ENCODE measurements at regions not wholly inside any gene's neighbourhood (a gene's known extent, or its start where the extent isn't known, plus 50 kb on each side); places are given as distances from the start of the nearest gene placed in this dataset.

DNA sequence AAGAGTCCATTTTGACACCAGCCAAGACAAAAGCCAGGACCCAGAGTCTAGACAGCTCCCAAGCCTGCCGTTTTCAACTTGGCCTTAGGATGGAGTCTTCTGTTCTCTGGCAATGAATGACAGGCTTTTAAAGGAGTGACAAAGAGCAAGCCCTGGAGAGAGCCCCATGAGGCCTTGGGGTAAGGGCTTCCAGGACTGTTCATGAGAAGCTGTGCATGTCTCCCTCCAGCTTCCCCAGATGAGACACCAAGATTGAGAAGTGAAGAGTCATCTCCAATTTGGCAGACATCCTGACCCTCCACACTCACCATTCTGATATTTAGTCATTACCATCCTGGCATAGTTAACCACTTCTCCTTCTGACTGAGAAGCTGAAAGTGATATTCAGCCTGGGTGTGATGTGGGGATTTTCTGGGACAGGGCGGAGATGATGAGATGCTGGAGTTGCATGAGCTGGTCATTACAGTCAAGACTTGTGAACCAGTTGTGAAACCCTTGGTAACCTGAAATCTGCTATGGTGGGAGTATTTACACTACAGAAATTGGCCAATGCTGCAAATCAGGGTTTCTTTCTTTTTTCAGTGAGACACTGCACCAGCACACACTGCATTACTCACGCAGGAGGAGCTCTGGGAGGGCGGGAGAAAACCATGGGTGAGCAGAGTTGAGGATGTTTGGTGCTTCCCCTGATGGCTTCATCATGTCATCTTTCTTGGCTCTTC is 77.8 kb downstream of the VCPKMT start:
- no peak for DNase-seq

DNA sequence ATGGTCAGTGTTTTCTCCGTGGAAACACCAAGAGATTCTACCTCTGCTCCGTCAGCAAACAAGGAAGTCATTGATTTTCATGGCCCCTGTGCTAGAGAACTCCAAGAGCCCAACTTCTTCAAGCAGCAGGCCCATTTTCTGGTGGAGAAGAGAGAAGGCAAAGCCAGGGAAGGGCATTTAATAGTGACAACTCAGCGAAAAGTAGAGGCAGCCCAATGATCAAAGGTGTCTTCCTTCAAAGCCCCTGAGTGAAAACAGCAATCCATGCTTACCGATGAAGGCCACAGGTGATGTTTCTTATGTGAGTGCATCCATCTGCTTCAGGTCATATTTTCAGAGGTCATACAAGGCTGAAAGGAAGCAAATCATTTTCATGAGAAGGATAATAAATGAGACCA is 77.3 kb downstream of the VCPKMT start:
- DNase-seq: no peak

DNA sequence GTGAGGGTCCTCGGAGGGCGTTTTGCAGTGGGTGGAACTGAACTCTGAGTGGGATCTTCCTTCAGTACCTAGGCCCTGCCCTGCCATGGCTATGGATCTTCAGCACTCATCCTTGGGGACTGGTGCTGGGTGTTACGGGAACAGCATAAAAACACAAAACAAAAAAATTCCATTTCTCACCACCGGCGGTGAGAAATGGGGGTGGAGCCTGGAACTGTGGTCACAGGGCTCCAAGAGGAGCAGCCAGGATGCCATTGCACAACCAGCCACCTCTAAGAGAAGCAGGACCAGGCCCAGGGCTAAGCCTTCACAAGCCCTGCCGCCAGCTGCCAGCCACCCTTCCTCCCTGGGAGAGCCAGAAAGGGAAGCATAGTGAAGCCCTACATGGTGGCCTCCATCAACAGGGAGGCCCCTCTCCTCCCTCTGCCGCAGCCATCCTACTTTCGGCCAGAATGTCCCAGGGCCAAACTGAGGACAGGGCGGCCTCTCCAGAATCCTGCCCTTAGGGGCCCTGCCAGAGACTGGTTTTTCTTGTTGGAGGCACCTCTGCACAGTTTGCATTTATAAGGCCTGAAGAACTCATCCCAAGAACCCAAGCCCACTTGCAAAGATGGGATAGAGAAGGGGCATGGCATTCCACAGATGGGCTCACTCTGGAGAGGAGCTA is 76.5 kb downstream of the VCPKMT start:
- DNase-seq: no peak

DNA sequence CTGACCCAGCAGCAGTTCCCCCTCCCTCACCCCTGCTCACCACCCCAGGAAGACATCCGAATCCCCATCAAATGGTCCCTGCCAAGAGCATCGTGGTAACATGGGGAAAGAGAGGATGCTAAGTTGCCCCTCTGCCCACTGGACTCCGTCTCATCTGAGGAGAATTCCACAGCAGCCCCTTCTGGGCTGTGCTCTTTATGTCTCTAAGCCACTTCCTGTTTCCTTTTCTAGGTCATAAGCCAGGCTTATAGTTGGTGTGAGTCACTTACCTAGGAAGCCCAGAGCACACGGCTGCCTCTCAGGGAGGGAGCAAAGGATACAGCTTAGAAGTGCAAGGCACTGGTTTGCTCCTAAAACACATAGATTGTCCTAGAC is 76.0 kb downstream of the VCPKMT start:
- DNase-seq: no peak

DNA sequence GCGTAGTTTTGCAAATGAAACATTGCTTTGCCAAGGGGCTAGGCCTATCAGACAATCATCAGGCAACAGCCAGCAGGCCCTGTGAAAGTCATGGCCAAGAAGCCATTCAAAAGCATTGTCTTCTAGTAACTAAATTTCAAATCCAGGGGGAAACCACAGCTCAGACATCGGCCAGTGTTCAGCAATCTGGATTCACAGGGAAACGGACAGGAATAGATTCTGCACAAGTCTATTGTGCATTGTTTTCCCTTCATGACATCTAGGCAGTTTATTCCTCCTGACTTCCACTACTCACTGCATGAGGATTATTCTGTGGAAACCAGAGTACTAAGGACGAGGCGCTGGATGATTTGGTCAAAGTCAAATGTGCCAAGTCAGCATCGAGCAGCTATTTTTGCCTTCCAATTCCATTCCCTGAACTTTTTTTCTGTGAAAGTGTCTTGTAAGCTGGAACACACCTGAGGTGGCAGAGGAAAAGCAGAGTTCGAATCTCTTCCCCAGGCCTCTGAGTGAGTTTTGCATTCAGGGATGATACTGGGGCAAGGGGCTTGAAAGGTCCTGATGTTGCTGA is 75.4 kb downstream of the VCPKMT start:
- no peak for DNase-seq

DNA sequence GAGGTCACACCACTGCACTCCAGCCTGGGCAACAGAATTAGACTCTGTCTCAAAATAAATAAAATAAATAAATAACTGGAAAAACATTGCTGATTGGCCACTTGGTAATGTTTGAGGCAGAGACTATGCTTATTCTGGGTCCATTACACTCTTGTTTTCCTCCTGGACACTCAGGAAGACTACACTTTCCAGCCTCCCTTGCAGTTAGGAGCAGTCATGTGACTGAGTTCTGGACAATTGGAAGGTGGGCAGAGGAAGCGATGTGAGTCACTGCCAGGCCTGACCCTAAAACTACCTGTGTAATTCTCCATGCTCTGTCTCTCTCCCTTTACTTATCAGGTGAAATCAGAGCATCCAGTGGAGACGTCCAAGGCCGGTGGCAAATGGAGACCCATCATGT is 74.4 kb downstream of the VCPKMT start:
- no peak for DNase-seq

DNA sequence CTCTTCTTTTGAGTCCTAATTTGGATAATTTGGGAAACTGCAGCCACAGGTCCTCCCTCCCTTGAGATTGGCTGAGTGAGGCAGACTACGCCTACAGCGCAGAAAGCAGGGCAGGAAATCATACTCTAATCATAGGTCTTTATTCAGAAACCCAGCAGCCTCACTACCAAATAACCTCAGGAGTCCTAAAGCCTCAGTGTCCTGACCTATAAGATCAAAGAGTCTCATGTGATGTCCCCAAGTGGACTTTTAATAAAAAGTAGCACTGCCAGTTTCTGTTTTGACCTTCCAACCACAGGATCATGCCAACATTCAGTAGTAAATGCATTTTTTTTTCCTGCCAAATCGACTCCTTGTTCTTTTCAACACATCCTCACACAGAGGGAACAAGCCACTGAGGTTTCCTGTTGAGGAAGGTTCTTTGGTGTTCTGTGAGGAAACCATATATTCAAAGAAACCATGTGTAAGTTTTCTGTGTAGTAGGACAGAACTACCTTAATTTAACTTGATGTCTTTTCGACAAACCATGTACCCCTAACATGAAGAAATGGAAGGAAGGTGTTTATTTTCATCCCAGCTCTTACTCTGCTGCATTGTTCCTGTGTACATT is 72.2 kb downstream of the VCPKMT start:
- DNase-seq: no peak

DNA sequence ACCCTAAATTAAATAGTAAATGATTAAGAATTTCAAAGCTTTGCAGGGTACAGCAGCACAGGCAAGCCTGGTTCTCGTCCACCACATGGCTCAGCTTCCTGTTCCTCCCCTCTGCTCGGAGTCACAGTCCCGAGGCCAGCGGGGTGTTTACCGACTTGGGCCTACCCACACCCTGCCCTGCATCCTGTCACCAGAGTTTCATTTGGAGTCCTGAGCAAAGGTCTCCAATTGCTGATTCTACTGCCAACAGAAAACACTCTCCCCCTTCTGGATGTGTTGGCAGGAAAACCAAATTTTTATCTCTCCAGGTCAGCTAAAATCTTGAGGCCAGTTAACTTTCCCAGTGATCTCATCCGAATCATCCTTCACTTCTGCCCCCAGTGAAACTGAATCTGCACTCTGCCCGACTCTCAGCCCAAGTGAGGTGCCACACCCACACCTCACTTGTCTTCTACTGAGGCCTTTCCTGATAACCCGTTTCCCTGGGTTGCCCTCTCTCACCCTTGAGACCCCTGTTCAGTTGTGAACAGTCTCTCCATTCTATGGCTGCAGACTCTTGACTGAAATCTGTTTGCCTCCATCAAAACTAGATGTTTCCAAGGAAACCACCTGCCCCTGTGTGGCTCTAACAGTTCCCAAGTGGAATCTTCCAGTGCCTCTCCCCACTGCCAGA is 71.2 kb downstream of the VCPKMT start:
- DNase-seq: peak in 1 of 2 donors; percentile 23

DNA sequence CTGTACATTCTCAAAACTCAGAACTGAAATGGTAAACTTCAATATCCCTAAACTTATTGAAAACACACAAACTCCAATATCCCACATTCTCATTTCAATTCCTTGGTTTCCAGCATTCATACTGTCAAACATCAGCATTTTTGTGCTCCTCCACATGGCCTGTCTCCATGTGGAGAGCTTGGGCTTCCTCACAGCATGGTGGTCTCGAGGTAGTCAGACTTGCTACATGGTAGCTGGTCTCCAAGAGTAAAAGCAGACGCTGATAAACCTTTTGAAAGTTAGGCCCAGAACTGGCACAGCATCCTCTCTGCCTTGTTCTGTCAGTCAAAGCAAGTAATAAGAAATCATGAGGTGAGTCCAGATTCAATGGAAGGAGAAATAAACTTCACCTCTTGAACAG is 70.5 kb downstream of the VCPKMT start:
- DNase-seq: no peak

DNA sequence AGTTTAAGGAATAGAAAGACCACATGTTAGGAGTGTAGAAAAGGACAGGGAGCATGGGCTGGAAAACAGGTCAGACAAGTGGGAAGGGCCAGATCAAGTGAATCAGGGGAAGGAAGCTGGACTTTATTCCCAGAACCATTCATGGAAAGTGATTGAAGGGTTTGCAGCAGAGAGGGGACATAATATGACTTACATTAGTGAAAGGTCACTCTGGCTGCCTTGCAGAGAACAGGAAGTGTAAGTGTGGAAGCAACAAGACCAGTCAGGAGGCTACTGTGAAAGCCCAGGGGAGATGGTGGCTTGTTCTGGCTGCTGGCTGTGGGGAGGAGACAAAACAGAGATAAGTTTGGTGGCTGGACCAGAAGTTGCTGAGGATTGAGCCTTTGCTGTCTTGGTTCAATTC is 69.1 kb downstream of the VCPKMT start:
- no peak for DNase-seq

DNA sequence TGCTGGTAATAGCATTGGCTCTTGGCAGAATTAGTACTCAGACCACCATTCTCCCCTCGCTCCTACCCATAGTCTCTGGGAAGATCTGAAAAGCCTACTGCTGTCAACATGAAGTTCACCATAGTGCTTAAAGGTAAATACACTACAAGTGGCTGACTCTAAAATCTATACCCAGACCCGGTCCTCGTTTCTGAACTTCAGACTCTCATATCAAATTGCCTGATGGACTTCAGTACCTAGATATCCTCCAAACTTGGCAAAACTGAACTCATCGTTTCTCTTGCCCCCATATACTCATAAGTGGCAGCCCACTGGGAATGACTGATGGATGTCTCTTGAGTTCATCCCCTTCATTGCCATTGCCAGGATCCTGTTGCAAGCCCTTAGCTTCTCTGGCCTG is 67.3 kb downstream of the VCPKMT start:
- no peak for DNase-seq

DNA sequence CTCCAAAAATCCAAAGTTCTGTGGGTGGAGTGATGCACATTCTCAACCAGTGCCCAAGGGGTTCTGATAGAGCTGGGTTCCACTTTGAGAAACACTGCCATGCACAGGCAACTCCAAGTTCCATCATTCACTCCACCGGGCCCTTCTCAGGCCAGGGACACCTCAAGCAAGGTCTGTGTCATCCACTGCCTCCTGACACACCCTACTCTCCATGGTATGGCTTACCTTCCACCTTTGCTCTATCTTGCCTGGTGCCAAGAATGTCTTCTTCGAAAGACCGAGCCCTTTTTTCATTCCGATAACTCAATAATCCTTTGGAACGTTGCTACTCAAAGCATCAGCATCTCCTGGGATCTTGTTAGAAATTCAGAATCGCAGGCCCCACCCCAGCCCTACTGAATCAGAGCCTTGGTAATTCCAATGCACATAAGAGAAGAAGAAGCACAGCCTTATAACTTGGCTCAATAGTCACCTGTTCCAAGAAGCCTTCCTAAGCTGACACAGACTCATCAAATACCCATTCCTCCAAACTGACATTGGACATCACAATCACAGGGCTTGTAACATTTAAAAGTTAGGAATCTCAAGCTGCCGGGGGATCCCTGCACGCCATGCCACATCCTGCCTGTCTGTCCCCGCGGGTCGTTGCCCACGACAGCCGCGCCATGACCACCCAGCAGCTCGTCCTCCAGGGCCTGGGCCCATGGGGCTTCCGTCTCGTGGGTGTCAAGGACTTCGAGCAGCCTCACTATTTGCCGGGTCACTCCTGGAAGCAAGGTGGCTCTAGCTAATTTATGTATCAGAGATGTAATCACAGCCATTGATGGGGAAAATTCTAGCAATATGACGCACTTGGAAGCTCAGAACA is 66.4 kb downstream of the VCPKMT start:
- no peak for DNase-seq

DNA sequence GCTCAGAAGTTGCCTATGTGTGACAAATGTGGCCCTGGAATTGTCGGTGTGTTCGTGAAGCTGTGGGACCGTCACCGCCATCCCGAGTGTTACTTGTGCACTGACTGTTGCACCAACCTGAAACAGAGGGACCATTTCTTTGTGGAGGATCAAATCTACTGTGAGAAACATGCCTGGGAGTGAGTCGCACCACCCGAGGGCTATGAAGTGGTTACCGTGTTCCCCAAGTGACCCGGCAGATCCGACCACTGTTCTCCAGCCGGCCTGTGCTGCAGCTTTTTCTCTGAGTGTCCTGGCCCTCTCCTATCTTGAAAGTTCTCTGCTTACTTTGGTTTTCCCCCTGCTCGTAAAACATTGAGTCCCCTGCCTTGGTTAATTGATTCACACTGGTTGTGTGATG is 65.3 kb downstream of the VCPKMT start:
- DNase-seq: no peak

DNA sequence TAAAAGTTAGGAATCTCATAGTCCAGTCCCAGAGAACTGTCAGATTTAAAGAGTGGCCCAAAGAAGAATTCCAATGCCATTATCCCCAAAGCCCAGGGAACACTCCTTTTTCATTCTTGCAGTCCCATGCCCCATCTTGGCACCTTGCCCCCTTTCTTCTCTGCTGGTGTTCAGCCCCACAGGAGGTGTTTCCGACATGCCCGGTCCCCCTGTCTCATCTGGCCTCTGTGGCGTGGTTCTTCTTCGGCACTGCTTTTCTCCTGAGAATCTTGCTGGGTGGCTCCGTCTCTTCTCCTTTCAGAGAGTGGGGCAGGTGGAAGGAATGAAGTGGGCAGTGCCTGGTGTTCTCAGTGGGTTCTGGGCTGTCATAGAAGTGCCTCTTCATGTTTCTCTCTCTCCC is 64.7 kb downstream of the VCPKMT start:
- no peak for DNase-seq

DNA sequence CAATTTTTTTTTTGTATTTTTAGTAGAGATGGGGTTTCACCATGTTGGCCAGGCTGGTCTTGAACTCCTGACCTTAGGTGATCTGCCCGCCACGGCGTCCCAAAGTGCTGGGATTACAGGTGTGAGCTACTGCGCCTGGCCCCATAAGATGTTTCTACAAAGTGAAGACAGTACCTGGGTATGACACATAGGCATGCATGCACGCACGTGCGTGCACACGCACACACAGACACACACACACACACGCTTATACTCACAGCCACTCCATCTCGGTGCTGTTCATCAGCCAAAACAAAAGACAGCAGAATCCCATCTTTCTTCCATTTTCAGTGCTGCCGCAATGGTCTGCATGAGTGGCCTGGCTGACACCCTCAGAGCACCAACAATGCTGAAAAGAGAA is 63.9 kb downstream of the VCPKMT start:
- no peak for DNase-seq

DNA sequence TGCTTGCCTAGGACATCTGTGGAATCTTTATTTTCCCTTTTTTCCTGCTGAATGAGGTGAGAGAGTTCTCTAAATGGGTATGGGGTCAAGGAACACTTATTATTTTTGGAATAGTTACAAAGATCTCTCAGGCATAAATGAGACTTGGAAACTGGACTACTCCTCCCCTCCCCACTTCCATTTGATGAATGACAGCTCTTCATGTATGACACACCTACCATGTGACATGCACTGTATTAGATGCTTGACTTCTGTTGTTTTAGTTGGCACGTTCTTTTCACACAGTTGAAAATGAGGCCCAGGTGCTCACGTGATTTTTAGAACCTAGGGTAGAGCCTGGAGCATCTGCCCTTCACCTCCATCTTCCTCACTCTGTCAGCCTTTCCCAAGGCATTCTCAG is 62.4 kb downstream of the VCPKMT start:
- no peak for DNase-seq

DNA sequence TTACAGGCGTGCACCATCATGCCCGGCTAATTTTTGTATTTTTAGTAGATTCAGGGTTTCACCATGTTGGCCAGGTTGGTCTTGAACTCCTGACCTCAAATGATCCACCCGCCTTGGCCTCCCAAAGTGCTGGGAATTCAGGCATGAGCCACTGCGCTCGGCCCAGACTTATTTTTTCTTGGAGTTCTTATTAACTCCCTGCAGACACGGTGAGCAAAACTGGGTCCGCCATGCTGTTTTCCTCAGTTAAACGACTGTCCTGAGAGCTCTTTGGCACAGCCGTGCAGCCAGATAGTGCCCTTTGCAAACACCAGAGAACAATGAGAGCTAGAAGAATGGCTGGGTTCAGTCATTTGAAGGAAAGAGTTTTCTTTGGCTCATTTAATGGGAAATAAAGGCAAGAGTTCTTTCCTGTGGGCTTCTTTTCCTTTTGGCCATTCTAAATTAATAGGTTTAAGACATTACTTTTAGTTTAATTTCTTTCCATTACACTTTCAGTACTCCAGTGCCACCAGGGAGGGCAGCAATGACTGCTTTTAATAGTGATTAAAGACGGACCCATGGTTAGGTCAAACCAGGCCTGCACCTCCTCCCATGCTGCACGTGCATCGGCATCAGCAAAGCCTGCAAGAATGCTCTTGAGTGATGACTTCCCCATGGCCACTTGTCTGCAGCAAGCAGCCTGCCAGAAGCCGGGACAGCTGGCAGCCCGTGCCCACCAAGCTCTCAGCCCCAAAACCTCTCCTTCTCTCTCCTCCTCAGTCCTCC is 60.7 kb downstream of the VCPKMT start:
- DNase-seq: no peak

DNA sequence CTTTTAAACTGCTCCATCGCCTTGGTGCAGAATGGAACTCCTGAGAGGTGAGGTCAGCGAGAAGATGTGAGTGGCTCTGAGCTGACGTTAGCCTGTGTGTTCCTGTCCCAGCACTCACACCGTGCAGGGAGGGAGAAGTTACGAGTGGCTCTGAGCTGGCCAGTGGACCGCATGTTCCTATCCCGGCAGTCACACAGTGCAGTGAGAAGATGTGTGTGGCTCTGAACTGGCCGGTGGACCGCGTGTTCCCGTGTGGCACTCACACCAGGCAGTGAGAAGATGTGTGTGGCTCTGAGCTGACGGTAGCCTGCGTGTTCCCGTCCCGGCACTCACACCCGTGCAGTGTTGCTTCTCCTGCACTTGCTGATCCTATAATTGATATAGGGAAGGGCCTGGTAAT is 59.9 kb downstream of the VCPKMT start:
- no peak for DNase-seq

DNA sequence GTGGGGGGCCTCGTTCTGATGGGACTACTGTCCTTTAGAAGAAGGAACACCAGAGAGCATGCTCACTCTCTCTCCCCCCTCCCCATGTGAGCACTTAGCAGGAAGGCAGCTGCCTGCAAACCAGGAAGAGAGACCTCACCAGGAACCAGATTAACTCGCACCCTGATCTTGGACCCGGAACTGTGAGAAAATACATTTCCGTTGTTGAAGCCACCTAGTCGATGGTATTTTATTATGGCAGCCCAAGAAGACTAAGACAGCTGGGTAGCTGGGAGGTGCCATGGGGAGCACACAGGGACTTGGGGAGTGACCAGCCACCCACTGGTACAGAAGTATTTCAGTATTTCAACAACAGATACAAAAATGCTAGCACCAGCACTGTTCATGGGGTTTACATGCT is 59.0 kb downstream of the VCPKMT start:
- DNase-seq: no peak

DNA sequence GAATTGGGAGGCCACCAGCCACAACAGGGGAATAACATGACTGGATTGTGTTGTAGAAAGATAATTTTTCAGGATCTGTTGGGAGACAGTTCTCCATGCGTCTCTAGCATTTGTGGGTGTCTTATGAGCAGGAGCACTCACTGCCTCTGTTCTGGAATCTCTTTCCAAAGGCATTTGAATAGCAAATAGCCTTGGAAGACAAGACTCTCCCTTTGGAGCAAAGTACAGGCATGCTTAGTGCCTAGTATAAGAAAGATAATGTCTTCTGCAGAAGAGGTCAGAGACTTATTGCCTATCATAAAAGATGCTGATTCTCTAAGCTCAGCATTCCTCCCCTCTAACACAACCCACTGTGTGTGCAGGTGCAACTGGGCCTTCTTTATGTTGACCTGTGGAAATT is 58.3 kb downstream of the VCPKMT start:
- DNase-seq: no peak
